ENCODE measurements at regions not wholly inside any gene's neighbourhood (a gene's known extent, or its start where the extent isn't known, plus 50 kb on each side); places are given as distances from the start of the nearest gene placed in this dataset.

DNA sequence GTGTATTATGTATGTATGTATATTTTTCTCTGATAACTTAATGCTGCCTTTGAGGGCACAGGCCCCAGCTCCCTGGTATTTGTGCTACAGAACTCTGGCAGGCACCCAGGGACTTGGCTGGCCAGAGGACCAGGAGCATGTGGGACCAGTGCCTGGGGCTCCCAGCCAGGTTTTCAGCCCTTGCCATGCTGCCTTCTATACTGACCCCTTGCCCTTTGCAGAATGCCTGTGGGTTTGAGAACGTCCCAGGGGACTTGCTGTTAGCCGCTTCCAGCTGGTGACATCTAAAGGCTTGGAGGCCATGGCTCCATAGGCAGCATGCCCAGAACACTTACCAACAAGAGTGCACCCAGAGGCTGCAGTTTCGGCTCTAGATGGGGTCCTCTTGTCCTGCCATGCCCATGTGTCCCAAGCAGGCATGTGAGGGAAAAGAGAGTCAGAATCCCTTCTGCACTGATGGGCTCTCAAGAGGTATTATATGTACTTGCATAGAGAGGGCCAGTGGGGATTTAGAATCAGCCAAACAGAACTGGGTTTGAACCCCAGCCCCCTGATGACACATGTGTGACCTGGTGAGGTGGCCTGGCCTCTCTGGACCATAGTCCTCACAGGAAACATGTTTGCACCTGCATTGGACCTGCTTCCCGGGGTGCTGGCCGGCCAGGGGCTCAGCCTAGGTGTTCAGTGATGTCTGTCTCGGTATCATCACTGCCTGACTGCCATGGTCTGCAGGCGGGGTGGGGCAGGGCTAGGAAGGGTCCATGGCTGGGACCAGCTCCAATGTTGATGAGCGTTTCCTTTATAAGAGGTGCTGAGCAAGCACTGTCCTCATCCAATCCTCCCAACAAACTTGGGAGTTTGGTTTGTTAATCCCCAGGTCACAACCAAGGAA is 119.2 kb upstream of the FHL2 start:
- TF ChIP-seq, protein P1, sequence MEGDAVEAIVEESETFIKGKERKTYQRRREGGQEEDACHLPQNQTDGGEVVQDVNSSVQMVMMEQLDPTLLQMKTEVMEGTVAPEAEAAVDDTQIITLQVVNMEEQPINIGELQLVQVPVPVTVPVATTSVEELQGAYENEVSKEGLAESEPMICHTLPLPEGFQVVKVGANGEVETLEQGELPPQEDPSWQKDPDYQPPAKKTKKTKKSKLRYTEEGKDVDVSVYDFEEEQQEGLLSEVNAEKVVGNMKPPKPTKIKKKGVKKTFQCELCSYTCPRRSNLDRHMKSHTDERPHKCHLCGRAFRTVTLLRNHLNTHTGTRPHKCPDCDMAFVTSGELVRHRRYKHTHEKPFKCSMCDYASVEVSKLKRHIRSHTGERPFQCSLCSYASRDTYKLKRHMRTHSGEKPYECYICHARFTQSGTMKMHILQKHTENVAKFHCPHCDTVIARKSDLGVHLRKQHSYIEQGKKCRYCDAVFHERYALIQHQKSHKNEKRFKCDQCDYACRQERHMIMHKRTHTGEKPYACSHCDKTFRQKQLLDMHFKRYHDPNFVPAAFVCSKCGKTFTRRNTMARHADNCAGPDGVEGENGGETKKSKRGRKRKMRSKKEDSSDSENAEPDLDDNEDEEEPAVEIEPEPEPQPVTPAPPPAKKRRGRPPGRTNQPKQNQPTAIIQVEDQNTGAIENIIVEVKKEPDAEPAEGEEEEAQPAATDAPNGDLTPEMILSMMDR (IDR thresholded peaks at IDR 0.05; ENCODE audit: low read depth, low read length, missing input control), result no peak
- peak; percentile 60 to 73 for TF ChIP-seq RAD21 (IDR thresholded peaks at IDR 0.05)
- TF ChIP-seq, protein P2, sequence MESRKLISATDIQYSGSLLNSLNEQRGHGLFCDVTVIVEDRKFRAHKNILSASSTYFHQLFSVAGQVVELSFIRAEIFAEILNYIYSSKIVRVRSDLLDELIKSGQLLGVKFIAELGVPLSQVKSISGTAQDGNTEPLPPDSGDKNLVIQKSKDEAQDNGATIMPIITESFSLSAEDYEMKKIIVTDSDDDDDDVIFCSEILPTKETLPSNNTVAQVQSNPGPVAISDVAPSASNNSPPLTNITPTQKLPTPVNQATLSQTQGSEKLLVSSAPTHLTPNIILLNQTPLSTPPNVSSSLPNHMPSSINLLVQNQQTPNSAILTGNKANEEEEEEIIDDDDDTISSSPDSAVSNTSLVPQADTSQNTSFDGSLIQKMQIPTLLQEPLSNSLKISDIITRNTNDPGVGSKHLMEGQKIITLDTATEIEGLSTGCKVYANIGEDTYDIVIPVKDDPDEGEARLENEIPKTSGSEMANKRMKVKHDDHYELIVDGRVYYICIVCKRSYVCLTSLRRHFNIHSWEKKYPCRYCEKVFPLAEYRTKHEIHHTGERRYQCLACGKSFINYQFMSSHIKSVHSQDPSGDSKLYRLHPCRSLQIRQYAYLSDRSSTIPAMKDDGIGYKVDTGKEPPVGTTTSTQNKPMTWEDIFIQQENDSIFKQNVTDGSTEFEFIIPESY (IDR thresholded peaks at IDR 0.05), result no peak
- no peak for TF ChIP-seq FOXA2 (IDR thresholded peaks at IDR 0.05)
- TF ChIP-seq JUND (IDR thresholded peaks at IDR 0.05), result peak in 1 of 2 donors; percentile 39
- TF ChIP-seq, protein P3, sequence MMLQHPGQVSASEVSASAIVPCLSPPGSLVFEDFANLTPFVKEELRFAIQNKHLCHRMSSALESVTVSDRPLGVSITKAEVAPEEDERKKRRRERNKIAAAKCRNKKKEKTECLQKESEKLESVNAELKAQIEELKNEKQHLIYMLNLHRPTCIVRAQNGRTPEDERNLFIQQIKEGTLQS (IDR thresholded peaks at IDR 0.05), result no peak

Data from liver (tissue), 3 donors.